ENCODE measurements at regions not wholly inside any gene's neighbourhood (a gene's known extent, or its start where the extent isn't known, plus 50 kb on each side); places are given as distances from the start of the nearest gene placed in this dataset.
"Not testable (repeated sequence)": the region's sequence is repeated elsewhere in the genome, so short reads cannot be mapped to it uniquely, and the experiment has no call there.

GRCh38 chr5:92629574-92629973, 951.4 kb downstream of the NR2F1-AS1 start:
- Histone ChIP-seq H3K4me3 (no peak overlapping the region), H3K36me3 (ENCODE audit: low read depth) (no peaks in the 10 kb centered on the region), H3K4me1 (ENCODE audit: low read depth) (no peaks in the 10 kb centered on the region), H3K9me3 (no peaks in the 10 kb centered on the region)
- ATAC-seq (no peak), DNase-seq (no peak)
- intact Hi-C loops (cut with DNase I, micrococcal nuclease) = no loop called here
- no peak for TF ChIP-seq CTCF (IDR thresholded peaks at IDR 0.05)

- Histone ChIP-seq H3K36me3 (ENCODE audit: low read depth) (no peaks in the 10 kb centered on the region), H3K4me1 (ENCODE audit: low read depth) (no peaks in the 10 kb centered on the region), H3K9me3 (no peaks in the 10 kb centered on the region), H3K4me3 (no peak overlapping the region)
- intact Hi-C loops (cut with DNase I, micrococcal nuclease) = no loop called here
- no peak for TF ChIP-seq CTCF (IDR thresholded peaks at IDR 0.05)
- DNase-seq = no peak
- no peak for ATAC-seq
Measured at GRCh38 chr5:92629000-92629399, 952.0 kb downstream of the NR2F1-AS1 start.

GRCh38 chr5:92627186-92627585, 953.8 kb downstream of the NR2F1-AS1 start:
- Histone ChIP-seq H3K9me3 (no peaks in the 10 kb centered on the region), H3K4me1 (ENCODE audit: low read depth) (no peaks in the 10 kb centered on the region), H3K4me3 (no peak overlapping the region), H3K36me3 (ENCODE audit: low read depth) (no peaks in the 10 kb centered on the region)
- ATAC-seq (no peak), DNase-seq (no peak)
- TF ChIP-seq CTCF (IDR thresholded peaks at IDR 0.05) = no peak
- intact Hi-C loops (cut with DNase I, micrococcal nuclease) = no loop called here

GRCh38 chr5:92616085-92616484, 964.9 kb downstream of the NR2F1-AS1 start:
- TF ChIP-seq CTCF (IDR thresholded peaks at IDR 0.05) = no peak
- DNase-seq (no peak), ATAC-seq (no peak)
- Histone ChIP-seq H3K9me3 (no peaks in the 10 kb centered on the region), H3K4me1 (ENCODE audit: low read depth) (no peaks in the 10 kb centered on the region), H3K36me3 (ENCODE audit: low read depth) (no peaks in the 10 kb centered on the region), H3K4me3 (no peak overlapping the region)
- intact Hi-C loops (cut with DNase I, micrococcal nuclease) = no loop called here

GRCh38 chr5:92613546-92613945, 967.5 kb downstream of the NR2F1-AS1 start:
- ATAC-seq (no peak), DNase-seq (no peak)
- H3K9me3 ChIP-seq = no peaks in the 10 kb centered on the region
- intact Hi-C loops (cut with DNase I, micrococcal nuclease) = no loop called here
- TF ChIP-seq CTCF (IDR thresholded peaks at IDR 0.05) = no peak
- no peaks in the 10 kb centered on the region for H3K4me1 ChIP-seq (ENCODE audit: low read depth)
- no peak overlapping the region for H3K4me3 ChIP-seq
- H3K36me3 ChIP-seq (ENCODE audit: low read depth) = no peaks in the 10 kb centered on the region

- DNase-seq; ATAC-seq; H3K9me3 ChIP-seq; H3K36me3 ChIP-seq (ENCODE audit: low read depth); H3K4me3 ChIP-seq; intact Hi-C loops (cut with DNase I, micrococcal nuclease); H3K4me1 ChIP-seq (ENCODE audit: low read depth): not testable (repeated sequence)
Measured at GRCh38 chr5:92610435-92610834, 970.6 kb downstream of the NR2F1-AS1 start.

Data from mucosa of descending colon (tissue), 3 donors.